Astrocyte of the cerebellum (primary cell): ENCODE measurements at regions not wholly inside any gene's neighbourhood (a gene's known extent, or its start where the extent isn't known, plus 50 kb on each side); places are given as distances from the start of the nearest gene placed in this dataset.

ENCODE experiments used
- DNase-seq: peaks from one replicate; pipeline ENCODE4 v3.0.0-alpha.2; 2011; ENCODE audit warnings: low read depth
- H3K4me3 ChIP-seq: 2 replicates; pipeline ENCODE4 v1.5.1; 2011; ENCODE audit warnings: mild to moderate bottlenecking, low read depth, low read length, moderate library complexity
- in situ Hi-C: cut with HindIII; loops from 2 replicates; pipeline ENCODE4 v1.10.0; 2017; ENCODE audit warnings: low sequenced_read_pairs
- TF ChIP-seq, protein P1 (sequence below): IDR thresholded peaks from 2 replicates; pipeline ENCODE4 v1.5.1; 2012; ENCODE audit warnings: low read length, low read depth, moderate library complexity, mild to moderate bottlenecking; ENCODE audit errors: missing control alignments

DNA sequence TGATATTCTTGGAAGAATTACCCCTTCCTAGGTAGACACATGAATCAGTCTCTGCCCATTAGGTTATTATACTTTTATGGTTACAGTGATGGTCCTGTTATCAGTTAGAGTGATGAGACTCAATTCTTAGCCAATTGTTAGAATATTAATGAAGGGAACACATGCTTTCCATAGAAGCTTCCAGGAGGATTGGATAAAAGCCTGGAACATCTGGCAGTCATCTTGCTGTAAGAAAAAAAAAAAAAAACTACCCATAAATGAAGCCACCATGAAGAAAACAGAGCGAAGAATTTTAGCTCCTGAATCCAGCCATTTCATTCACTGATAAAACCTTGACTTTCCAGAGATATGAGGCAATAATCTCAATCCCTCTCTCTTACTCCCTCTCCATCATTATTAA, 262.5 kb upstream of the GRIN3A start:
- no peak for DNase-seq
- H3K4me3 ChIP-seq, result no peak overlapping the region
- in situ Hi-C loops, result no loop called here
- TF ChIP-seq, protein P1, sequence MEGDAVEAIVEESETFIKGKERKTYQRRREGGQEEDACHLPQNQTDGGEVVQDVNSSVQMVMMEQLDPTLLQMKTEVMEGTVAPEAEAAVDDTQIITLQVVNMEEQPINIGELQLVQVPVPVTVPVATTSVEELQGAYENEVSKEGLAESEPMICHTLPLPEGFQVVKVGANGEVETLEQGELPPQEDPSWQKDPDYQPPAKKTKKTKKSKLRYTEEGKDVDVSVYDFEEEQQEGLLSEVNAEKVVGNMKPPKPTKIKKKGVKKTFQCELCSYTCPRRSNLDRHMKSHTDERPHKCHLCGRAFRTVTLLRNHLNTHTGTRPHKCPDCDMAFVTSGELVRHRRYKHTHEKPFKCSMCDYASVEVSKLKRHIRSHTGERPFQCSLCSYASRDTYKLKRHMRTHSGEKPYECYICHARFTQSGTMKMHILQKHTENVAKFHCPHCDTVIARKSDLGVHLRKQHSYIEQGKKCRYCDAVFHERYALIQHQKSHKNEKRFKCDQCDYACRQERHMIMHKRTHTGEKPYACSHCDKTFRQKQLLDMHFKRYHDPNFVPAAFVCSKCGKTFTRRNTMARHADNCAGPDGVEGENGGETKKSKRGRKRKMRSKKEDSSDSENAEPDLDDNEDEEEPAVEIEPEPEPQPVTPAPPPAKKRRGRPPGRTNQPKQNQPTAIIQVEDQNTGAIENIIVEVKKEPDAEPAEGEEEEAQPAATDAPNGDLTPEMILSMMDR, result no peak

DNA sequence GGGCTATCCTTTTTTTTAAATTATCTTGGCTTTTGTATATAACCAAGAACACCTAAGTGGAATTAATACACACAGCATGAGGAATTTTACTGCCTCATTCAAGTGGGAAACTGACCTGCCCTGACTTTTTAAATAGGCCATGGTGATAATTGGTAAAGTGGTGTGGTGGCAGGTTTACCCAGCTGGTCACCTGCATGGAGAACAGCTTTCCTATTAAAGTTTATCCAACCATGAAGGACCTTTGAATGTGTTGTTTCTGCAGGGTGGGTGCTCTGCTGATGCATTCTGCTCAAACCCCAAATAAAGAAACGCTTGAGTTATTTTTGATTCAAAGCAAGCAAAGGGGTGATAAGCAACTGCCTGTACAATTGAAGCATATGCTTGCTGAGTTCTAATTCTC, 261.0 kb upstream of the GRIN3A start:
- in situ Hi-C loops, result no loop called here
- H3K4me3 ChIP-seq, result no peak overlapping the region
- no peak for DNase-seq
- TF ChIP-seq, protein P1, result no peak

DNA sequence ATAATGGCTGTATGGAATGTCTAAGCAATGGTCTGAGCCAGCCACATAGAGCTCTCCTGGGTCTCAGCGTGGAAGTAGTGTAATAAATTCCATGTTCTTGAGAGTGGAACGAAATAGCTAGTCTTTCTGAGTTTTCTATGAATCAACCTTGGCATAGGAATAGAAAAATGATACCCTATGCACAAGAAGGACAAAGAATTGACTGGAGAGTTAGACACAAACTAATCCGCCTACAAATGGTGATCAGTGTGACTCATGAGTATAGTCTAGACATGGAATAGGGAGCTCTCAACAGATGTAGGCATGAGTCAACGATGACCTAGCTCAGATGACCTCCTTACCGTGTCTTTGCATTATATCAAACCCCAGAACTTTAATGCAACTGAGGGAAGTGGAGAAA, 256.8 kb upstream of the GRIN3A start:
- in situ Hi-C loops, result no loop called here
- TF ChIP-seq, protein P1, result no peak
- H3K4me3 ChIP-seq, result no peak overlapping the region
- peak; percentile 5 for DNase-seq

DNA sequence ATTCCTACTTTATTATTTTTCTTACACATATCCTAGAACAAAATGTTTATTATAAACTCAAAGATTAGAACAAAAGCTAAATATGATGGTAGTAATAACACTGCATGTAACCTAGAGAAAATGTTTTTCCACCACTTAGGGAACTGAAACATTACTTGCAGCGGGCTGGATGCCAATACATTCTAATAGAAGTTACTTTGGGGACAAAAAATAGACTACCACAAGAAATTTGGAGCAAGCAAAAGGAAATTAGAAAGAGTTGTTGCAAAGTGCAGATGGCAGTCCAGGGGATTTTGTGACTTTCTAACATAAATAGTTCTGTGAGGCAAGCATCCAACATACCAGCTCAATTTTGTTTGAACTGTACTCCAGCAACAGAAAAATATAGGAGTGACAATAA, 255.3 kb upstream of the GRIN3A start:
- no peak overlapping the region for H3K4me3 ChIP-seq
- in situ Hi-C loops, result no loop called here
- TF ChIP-seq, protein P1, result no peak
- no peak for DNase-seq

DNA sequence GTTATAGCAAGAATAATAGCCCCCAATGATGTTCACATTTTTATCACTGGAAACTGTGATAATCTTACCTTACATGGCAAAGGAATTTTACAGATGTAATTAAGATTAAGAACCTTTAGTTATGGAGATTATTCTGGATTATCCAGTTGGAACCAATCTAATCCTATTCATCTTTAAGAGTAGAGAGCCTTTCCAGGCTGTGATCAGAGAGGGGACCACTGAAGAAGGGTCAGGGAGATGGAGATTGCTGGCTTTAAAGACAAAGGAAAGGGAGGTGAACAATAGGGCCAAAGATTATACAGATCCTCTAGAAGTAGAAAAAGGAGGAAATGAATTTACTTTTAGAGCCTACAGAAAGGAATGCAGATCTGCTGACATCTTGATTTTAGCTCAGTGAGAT, 253.5 kb upstream of the GRIN3A start:
- DNase-seq, result no peak
- TF ChIP-seq, protein P1, result no peak
- in situ Hi-C loops, result no loop called here
- H3K4me3 ChIP-seq, result no peak overlapping the region

DNA sequence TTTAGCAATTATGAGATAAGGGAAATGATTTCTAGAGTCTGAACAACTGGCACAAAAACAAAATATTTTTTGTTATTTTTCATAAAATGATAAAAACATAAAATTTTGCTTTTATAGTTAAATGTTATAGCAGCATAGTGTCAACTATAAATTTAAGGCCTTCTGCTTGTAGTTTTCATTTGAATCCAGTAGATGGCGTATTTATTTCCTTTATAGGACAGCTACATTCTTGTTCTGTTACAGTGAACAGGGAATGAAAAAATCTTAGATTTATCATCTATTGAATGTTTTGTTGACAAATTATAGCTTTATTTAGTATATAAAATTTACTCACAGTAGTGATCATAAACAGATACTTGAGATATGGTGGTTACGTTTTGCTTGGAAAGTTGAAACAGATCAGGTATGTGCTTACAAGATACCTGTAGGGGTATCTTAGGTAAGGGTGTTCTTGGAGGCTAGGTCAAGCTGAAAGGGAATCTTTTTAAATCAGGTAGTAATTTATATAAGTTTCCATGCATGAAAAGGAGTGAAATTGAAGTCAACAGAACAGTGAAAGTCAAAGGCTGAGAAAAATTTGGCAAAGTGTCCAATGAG, 239.3 kb upstream of the GRIN3A start:
- in situ Hi-C loops, result no loop called here
- peak; percentile 12 for DNase-seq
- TF ChIP-seq, protein P1, result no peak
- H3K4me3 ChIP-seq, result no peak overlapping the region

DNA sequence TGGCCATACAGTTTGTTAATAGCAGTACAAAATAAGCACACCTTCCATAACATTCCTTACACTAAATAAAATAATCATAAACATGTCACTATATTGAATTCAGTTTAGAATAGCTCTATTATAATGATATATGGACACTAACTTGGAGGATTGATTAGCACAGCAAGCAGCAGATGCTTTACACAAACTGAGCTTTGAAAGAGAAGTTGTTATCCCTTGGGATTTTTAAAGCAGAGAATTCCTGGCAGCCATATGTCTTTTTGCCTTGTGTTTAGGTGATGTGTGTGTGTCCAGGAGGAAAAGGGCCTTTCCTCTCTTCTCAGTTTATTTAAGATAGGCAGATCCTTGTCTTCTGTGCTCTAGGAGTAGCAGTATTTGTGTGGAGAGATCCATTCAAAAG, 232.2 kb upstream of the GRIN3A start:
- in situ Hi-C loops, result no loop called here
- no peak for DNase-seq
- TF ChIP-seq, protein P1, result no peak
- no peak overlapping the region for H3K4me3 ChIP-seq
